ENCODE measurements at regions not wholly inside any gene's neighbourhood (a gene's known extent, or its start where the extent isn't known, plus 50 kb on each side); places are given as distances from the start of the nearest gene placed in this dataset.

DNA sequence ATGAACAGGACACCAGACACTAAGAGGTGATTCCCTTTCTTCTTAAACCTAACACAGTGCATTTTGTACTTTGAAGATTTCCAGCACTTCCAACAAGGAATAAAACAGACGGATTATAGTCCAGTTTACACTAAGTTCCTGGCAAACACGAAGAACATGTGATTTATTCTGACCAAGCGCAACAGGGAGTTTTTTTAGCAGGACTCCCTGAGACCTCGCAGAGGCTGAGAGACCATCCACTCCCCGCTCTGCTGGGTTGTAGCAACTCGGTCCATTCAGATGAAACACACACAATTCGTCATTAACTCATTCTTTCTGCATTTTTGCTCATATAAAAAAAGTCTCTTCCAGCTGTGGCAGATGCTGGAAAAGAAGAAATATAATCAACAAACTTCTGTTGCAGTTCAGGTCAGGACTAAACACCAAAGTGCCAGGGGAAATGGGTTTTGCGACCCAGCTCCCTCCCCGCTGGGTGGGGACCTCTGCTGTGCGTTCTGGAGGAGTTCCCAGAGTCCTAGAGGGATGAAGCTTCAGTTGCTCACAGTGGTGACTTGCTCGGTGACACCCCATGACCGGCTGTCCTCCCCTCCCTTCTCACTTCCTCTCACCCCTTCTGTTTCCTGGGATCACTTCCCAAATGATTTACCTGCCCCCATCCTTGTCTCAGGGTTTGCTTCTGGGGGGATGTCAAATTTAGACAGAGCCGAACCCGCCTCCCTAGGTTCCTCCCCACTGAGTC, 52.5 kb downstream of the KCNF1 start:
- DNase-seq: no peak

- DNase-seq: no peak
These were observed 53.6 kb downstream of the KCNF1 start for GRCh38 chr2:10965241-10965843.

DNA sequence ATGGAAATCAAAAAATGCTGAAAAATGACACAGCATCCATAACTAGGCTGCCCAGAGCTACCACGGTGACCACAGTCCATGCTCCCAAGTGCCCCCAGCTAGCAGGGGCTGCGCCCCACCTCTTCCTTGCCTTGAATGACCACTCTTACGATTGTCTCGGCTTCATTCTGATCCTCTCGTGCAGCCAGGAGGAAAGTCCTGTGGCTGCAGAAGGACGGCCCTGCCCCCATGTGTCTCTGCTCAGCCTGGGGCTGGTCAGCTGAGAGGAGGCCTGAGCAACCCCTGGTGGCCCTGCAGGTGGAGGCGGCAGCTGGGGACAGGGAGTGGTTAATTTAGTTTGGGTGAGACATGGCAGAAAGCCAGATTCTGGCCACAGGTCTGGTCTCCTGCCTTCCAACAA, 54.3 kb downstream of the KCNF1 start:
- no peak for DNase-seq

GRCh38 chr2:10966741-10967140, 55.0 kb downstream of the KCNF1 start:
- no peak for DNase-seq

GRCh38 chr2:10968176-10968575, 56.4 kb downstream of the KCNF1 start:
- no peak for DNase-seq

GRCh38 chr2:10970666-10971065, 58.9 kb downstream of the KCNF1 start:
- no peak for DNase-seq

DNA sequence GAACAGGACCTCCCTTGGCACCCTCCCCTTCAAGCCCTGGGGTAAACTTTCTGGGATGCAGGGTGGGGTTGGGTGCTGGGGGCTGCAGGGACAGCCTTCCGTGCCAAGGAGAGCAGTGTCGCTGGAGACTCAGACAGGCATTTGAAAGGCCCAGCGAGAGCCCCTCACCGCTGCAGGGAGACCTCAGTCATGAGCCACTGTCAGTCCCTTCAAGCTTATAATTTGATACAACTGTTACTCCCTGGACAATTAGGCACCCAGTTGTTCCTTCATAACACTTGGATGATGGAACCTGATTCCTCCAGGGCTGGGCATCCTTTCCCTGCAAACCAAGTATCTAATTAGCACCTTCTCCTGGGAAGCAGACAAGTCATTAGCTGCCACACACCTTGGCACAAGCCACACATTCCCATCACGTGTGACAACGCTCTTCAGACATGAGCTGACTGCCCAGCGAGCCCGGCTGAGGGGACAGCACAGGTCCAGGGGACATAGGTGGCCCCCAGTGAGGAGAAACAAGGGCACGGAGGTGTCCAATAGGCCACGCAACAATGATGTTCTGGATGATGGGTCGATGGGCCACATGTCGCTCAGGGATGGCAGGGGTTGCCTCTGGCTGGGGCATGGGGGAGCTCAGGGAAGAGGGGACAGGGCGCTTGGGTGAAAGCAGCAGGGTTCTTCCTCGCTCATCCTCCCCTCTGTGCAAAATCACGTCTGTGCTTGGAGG, 59.6 kb downstream of the KCNF1 start:
- DNase-seq: no peak

GRCh38 chr2:10971888-10972260, 60.1 kb downstream of the KCNF1 start:
- DNase-seq: no peak

DNA sequence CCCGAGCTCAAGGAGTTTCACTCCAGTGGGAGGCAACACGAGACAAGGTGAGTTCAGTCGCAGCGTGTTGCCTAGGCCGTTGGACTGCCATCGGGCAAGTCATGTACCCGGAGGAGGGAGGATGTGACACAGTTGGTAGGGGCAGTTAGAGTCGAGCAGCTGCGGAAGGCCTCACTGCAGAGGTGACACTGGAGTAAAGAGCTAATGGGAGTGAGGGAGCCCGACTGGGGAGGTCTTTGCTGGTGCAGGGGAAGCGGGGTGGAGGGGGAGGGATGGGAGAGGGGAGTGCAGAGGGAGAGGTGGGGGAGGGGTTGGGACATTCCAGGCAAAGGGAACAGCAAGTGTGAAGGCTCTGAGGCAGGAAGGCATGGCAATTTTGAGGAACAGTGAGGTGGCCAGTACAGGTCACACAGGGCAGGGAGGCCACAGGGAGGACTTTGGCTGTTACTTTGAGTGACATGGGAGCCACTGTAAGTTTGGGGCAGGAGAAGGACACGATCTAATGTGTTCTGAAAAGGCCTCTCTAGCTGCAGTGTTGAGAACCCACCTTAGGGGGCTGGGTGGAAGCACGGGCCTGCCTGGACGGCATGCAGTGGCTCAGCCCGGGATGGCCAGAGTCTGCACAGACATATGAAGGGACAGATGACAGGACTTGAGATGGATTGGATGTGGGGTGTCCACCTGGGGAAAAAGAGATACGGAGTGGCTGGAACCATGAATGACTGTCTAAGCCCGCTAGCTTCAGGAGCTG, 61.1 kb downstream of the KCNF1 start:
- no peak for DNase-seq

- DNase-seq: no peak
These were observed 62.0 kb downstream of the KCNF1 start for GRCh38 chr2:10973766-10974165.

DNA sequence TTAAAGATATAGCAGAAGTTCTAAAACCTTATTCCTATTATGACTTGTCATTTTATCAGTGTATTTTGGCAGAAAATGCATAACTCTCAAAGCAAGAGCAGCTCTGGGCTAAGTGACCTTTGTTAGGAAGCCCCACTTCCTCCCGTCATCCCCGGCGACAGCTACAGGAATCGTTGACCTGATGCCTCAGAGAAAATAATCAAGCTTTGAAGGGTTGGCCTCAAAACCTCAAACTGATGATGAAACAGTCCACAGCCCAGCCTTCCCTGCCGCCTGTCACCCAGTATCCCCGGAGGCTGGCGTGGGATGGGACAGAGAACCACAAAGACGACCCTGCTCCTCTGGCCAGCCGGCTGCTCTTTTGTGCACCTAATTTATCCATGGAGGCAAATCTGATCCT, 65.3 kb downstream of the KCNF1 start:
- no peak for DNase-seq

DNA sequence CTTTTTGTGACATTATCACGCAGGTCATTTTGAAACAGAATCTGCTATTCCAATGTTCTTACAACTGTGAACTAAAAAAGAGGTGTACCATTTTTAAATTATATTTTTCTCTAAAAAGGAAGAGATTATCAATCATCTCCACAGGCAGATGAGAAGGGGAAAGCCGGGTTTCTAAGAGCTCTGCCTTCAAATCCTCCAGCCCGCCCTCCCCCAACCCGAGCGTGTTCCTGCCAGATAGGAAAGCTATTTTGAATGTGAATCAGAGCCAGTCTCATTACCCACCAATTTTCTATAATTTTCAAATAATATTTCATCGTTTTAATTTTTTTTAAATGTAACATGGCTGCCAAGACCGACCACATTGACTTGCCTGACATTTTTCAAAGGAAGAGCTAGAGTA, 65.9 kb downstream of the KCNF1 start:
- no peak for DNase-seq

DNA sequence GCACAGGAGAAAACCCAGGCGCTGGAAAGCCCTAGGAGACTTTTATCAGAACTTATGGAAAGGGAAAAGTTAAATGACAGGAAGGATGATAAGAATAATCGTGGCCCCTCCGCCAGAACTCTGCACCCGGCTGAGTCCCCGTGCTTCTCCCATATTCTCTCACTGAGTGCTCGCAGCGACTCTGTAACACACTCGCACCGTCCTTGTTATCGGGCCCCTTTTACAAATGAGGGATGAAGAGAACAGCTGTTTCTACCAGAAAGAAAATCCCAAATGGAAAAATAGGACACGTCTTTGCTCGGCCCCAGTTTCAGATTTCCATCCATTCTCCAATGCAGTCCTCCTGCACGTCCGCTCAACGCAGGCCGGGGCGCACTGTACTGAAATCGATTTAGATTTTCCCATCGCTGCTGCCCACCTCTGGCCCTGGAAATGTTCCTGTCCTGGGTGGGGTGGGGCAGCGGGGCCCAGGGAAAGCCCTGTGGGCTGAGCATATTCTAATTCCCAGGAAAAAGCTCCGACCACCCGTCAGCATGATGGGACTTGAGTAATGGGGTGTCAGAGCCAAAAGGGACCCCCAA, 66.4 kb downstream of the KCNF1 start:
- DNase-seq: no peak

DNA sequence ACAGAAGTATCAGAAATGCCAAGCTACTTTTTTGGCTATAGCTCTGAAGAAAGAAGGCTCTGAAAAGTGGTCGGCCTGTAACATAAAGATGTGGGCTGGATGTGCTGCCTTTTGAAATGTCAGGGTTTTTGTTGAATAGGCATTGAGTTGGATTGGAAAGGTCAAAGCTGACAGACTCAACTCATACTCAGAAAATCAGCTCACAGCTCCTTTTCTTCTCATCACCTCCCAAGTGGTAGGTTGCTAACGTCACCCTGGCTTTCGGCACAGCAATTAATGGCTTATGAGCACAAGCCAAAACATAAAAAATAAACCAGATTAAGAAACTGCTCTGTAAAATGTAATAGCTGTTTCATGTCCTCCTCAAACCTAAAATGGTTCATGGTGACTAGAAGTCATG, 68.3 kb downstream of the KCNF1 start:
- DNase-seq: no peak

GRCh38 chr2:10980886-10981425, 69.2 kb downstream of the KCNF1 start:
- DNase-seq: no peak

GRCh38 chr2:10981451-10981850, 69.7 kb downstream of the KCNF1 start:
- no peak for DNase-seq

- DNase-seq: no peak
These were observed 70.3 kb downstream of the KCNF1 start for GRCh38 chr2:10981941-10982431.

GRCh38 chr2:10982931-10983701, 71.4 kb downstream of the KCNF1 start:
- DNase-seq: peak; percentile 99

DNA sequence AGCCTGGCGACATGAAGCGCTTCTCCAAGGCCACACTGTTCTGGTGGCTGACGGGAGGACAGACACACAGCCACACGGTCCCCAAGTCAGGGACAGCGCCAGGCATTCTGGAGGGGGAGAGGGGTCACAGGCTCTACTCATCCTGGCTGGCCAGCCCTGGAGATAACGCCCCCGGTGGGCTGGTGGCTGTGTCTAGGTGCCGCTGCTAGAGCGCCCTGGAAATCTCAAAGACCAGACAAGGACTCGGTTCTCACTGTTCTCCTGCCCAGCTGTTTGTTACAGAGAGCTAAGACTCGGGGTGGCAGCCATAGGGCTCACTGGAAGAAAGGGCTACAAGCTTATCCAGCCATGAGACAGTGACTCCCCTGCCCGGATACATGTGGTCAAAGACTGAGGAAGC, 72.0 kb downstream of the KCNF1 start:
- peak in 1 of 2 experiments; percentile 31 for DNase-seq

DNA sequence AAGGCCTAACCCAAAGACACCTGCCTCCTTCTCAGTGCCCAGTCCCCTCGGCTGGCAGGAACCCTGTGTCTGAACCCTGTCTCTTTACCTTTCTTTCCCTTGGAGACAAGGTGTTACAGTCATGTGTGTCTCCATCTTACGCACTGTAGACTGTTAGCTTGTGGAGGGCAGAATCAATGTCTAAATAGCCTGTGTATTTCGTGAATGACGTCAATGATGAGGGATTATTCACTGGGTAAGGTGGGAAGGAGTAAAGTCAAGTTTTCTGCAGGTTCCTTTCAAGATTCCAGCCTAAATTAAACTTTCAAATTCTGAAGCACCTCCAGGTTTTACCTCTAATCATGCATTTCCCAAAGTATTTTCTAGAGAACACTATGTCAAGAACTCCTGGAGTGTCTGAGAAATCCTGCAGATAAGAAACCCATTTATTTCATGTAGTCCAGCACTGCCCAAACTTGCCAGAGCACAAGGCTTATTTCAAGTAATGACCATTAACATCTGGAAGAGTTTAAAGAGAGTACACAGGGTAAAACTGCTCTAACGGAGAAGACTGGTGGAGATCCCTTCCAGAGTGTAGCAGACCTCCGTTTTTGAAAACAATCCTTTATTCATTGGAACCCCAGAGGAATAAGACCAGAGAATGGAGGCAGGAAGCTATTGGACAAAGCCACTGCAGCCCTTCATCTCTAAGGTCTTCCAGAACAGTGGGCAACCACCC, 72.8 kb downstream of the KCNF1 start:
- no peak for DNase-seq

GRCh38 chr2:10985260-10985659, 73.5 kb downstream of the KCNF1 start:
- DNase-seq: peak in 1 of 2 experiments; percentile 25
